Esophagus squamous epithelium (tissue), 4 donors: ENCODE measurements at regions not wholly inside any gene's neighbourhood (a gene's known extent, or its start where the extent isn't known, plus 50 kb on each side); places are given as distances from the start of the nearest gene placed in this dataset.

ENCODE experiments used
- POLR2A ChIP-seq, 4 donors: fragments of 450-650 bp; IDR thresholded peaks; one replicate each; pipeline ENCODE4 v1.6.1; 2017; ENCODE audit warnings: antibody characterized with exemption in 4 of 4, mild to moderate bottlenecking in 4 of 4, moderate library complexity in 3 of 4
- TF ChIP-seq, protein P1 (sequence below), 6 experiments: fragments of 450-650 bp in 4 of 6; fragments of 200-600 bp in 2 of 6; sonication (generic) in 2 of 6; IDR thresholded peaks; one replicate each; pipeline ENCODE4 v1.5.1; 2016 to 2019; ENCODE audit warnings: antibody characterized with exemption in 6 of 6, mild to moderate bottlenecking in 4 of 6, moderate library complexity in 4 of 6

GRCh38 chr18:30683836-30684235 lies 358.7 kb downstream of the DSC3 start:
- TF ChIP-seq, protein P1, sequence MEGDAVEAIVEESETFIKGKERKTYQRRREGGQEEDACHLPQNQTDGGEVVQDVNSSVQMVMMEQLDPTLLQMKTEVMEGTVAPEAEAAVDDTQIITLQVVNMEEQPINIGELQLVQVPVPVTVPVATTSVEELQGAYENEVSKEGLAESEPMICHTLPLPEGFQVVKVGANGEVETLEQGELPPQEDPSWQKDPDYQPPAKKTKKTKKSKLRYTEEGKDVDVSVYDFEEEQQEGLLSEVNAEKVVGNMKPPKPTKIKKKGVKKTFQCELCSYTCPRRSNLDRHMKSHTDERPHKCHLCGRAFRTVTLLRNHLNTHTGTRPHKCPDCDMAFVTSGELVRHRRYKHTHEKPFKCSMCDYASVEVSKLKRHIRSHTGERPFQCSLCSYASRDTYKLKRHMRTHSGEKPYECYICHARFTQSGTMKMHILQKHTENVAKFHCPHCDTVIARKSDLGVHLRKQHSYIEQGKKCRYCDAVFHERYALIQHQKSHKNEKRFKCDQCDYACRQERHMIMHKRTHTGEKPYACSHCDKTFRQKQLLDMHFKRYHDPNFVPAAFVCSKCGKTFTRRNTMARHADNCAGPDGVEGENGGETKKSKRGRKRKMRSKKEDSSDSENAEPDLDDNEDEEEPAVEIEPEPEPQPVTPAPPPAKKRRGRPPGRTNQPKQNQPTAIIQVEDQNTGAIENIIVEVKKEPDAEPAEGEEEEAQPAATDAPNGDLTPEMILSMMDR (IDR thresholded peaks at IDR 0.05) = no peak
- no peak for TF ChIP-seq POLR2A (IDR thresholded peaks at IDR 0.05)
